ENCODE measurements at regions not wholly inside any gene's neighbourhood (a gene's known extent, or its start where the extent isn't known, plus 50 kb on each side); places are given as distances from the start of the nearest gene placed in this dataset.
"Not testable (repeated sequence)": the region's sequence is repeated elsewhere in the genome, so short reads cannot be mapped to it uniquely, and the experiment has no call there.

- Mint-ChIP-seq H3K4me3 (no peak overlapping the region), H3K27me3 (ENCODE audit: low read depth) (peaks cover 7% of the 10 kb centered on the region), H3K36me3 (ENCODE audit: insufficient read depth) (no peaks in the 10 kb centered on the region), H3K9me3 (no peaks in the 10 kb centered on the region), H3K4me1 (ENCODE audit: low read depth) (no peaks in the 10 kb centered on the region)
- DNase-seq, result no peak
- ATAC-seq, result no peak
Observed at GRCh38 chr18:5704847-5705246, 161.1 kb upstream of the EPB41L3 start.

- not testable (repeated sequence) for H3K4me3 Mint-ChIP-seq; ATAC-seq; H3K36me3 Mint-ChIP-seq (ENCODE audit: insufficient read depth); H3K9me3 Mint-ChIP-seq; H3K4me1 Mint-ChIP-seq (ENCODE audit: low read depth); DNase-seq; H3K27me3 Mint-ChIP-seq (ENCODE audit: low read depth)
Observed at GRCh38 chr18:5702016-5702415, 158.2 kb upstream of the EPB41L3 start.

- Mint-ChIP-seq H3K4me1 (ENCODE audit: low read depth) (no peaks in the 10 kb centered on the region), H3K36me3 (ENCODE audit: insufficient read depth) (no peaks in the 10 kb centered on the region), H3K9me3 (peaks cover 12% of the 10 kb centered on the region), H3K27me3 (ENCODE audit: low read depth) (no peaks in the 10 kb centered on the region), H3K4me3 (no peak overlapping the region)
- ATAC-seq (no peak), DNase-seq (no peak)
Observed at GRCh38 chr18:5693699-5694294, 150.0 kb upstream of the EPB41L3 start.

GRCh38 chr18:5678779-5679406, 135.1 kb upstream of the EPB41L3 start:
- H3K9me3 Mint-ChIP-seq, result no peaks in the 10 kb centered on the region
- H3K4me1 Mint-ChIP-seq (ENCODE audit: low read depth), result no peaks in the 10 kb centered on the region
- no peak for ATAC-seq
- H3K4me3 Mint-ChIP-seq, result no peak overlapping the region
- H3K27me3 Mint-ChIP-seq (ENCODE audit: low read depth), result no peaks in the 10 kb centered on the region
- DNase-seq, result no peak
- no peaks in the 10 kb centered on the region for H3K36me3 Mint-ChIP-seq (ENCODE audit: insufficient read depth)

- DNase-seq (no peak), ATAC-seq (no peak)
- no peaks in the 10 kb centered on the region for H3K4me1 Mint-ChIP-seq (ENCODE audit: low read depth)
- H3K9me3 Mint-ChIP-seq, result no peaks in the 10 kb centered on the region
- H3K4me3 Mint-ChIP-seq, result no peak overlapping the region
- no peaks in the 10 kb centered on the region for H3K36me3 Mint-ChIP-seq (ENCODE audit: insufficient read depth)
- H3K27me3 Mint-ChIP-seq (ENCODE audit: low read depth), result no peaks in the 10 kb centered on the region
Observed at GRCh38 chr18:5678278-5678677, 134.5 kb upstream of the EPB41L3 start.

GRCh38 chr18:5673616-5674015, 129.8 kb upstream of the EPB41L3 start:
- no peak overlapping the region for H3K4me3 Mint-ChIP-seq
- H3K9me3 Mint-ChIP-seq, result no peaks in the 10 kb centered on the region
- DNase-seq (no peak), ATAC-seq (no peak)
- H3K27me3 Mint-ChIP-seq (ENCODE audit: low read depth), result no peaks in the 10 kb centered on the region
- H3K4me1 Mint-ChIP-seq (ENCODE audit: low read depth), result no peaks in the 10 kb centered on the region
- H3K36me3 Mint-ChIP-seq (ENCODE audit: insufficient read depth), result no peaks in the 10 kb centered on the region

GRCh38 chr18:5669585-5669984, 125.8 kb upstream of the EPB41L3 start:
- no peaks in the 10 kb centered on the region for H3K4me1 Mint-ChIP-seq (ENCODE audit: low read depth)
- no peak for DNase-seq
- ATAC-seq, result no peak
- peaks cover 4% of the 10 kb centered on the region for H3K9me3 Mint-ChIP-seq
- no peaks in the 10 kb centered on the region for H3K36me3 Mint-ChIP-seq (ENCODE audit: insufficient read depth)
- no peaks in the 10 kb centered on the region for H3K27me3 Mint-ChIP-seq (ENCODE audit: low read depth)
- H3K4me3 Mint-ChIP-seq, result no peak overlapping the region

GRCh38 chr18:5668087-5668715, 124.4 kb upstream of the EPB41L3 start:
- peaks cover 4% of the 10 kb centered on the region for H3K9me3 Mint-ChIP-seq
- H3K4me1 Mint-ChIP-seq (ENCODE audit: low read depth), result no peaks in the 10 kb centered on the region
- H3K27me3 Mint-ChIP-seq (ENCODE audit: low read depth), result no peaks in the 10 kb centered on the region
- no peaks in the 10 kb centered on the region for H3K36me3 Mint-ChIP-seq (ENCODE audit: insufficient read depth)
- ATAC-seq (no peak), DNase-seq (no peak)
- H3K4me3 Mint-ChIP-seq, result no peak overlapping the region

- no peaks in the 10 kb centered on the region for H3K4me1 Mint-ChIP-seq (ENCODE audit: low read depth)
- H3K9me3 Mint-ChIP-seq, result peaks cover 4% of the 10 kb centered on the region
- no peak for ATAC-seq
- no peak for DNase-seq
- no peaks in the 10 kb centered on the region for H3K36me3 Mint-ChIP-seq (ENCODE audit: insufficient read depth)
- H3K4me3 Mint-ChIP-seq, result no peak overlapping the region
- no peaks in the 10 kb centered on the region for H3K27me3 Mint-ChIP-seq (ENCODE audit: low read depth)
Observed at GRCh38 chr18:5667356-5667755, 123.6 kb upstream of the EPB41L3 start.

GRCh38 chr18:5662586-5663090, 118.8 kb upstream of the EPB41L3 start:
- no peaks in the 10 kb centered on the region for H3K36me3 Mint-ChIP-seq (ENCODE audit: insufficient read depth)
- DNase-seq, result no peak
- no peak for ATAC-seq
- no peaks in the 10 kb centered on the region for H3K27me3 Mint-ChIP-seq (ENCODE audit: low read depth)
- H3K4me1 Mint-ChIP-seq (ENCODE audit: low read depth), result no peaks in the 10 kb centered on the region
- H3K4me3 Mint-ChIP-seq, result no peak overlapping the region
- peaks cover 4% of the 10 kb centered on the region for H3K9me3 Mint-ChIP-seq

GRCh38 chr18:5661179-5661578, 117.4 kb upstream of the EPB41L3 start:
- Mint-ChIP-seq H3K4me1 (ENCODE audit: low read depth) (no peaks in the 10 kb centered on the region), H3K27me3 (ENCODE audit: low read depth) (no peaks in the 10 kb centered on the region), H3K36me3 (ENCODE audit: insufficient read depth) (no peaks in the 10 kb centered on the region), H3K9me3 (peaks cover 4% of the 10 kb centered on the region), H3K4me3 (no peak overlapping the region)
- DNase-seq (no peak), ATAC-seq (no peak)

- H3K4me1 Mint-ChIP-seq (ENCODE audit: low read depth), result no peaks in the 10 kb centered on the region
- no peak for DNase-seq
- H3K9me3 Mint-ChIP-seq, result no peaks in the 10 kb centered on the region
- H3K4me3 Mint-ChIP-seq, result no peak overlapping the region
- ATAC-seq, result no peak
- no peaks in the 10 kb centered on the region for H3K36me3 Mint-ChIP-seq (ENCODE audit: insufficient read depth)
- H3K27me3 Mint-ChIP-seq (ENCODE audit: low read depth), result no peaks in the 10 kb centered on the region
Observed at GRCh38 chr18:5653802-5654201, 110.0 kb upstream of the EPB41L3 start.

GRCh38 chr18:5651736-5652135, 107.9 kb upstream of the EPB41L3 start:
- Mint-ChIP-seq H3K4me3 (no peak overlapping the region), H3K27me3 (ENCODE audit: low read depth) (no peaks in the 10 kb centered on the region), H3K9me3 (no peaks in the 10 kb centered on the region), H3K36me3 (ENCODE audit: insufficient read depth) (no peaks in the 10 kb centered on the region), H3K4me1 (ENCODE audit: low read depth) (no peaks in the 10 kb centered on the region)
- DNase-seq, result no peak
- no peak for ATAC-seq

- H3K36me3 Mint-ChIP-seq (ENCODE audit: insufficient read depth), result no peaks in the 10 kb centered on the region
- DNase-seq, result no peak
- H3K9me3 Mint-ChIP-seq, result no peaks in the 10 kb centered on the region
- no peaks in the 10 kb centered on the region for H3K4me1 Mint-ChIP-seq (ENCODE audit: low read depth)
- no peaks in the 10 kb centered on the region for H3K27me3 Mint-ChIP-seq (ENCODE audit: low read depth)
- H3K4me3 Mint-ChIP-seq, result no peak overlapping the region
- no peak for ATAC-seq
Observed at GRCh38 chr18:5649439-5649838, 105.6 kb upstream of the EPB41L3 start.

GRCh38 chr18:5646739-5647138, 102.9 kb upstream of the EPB41L3 start:
- Mint-ChIP-seq H3K9me3 (no peaks in the 10 kb centered on the region), H3K36me3 (ENCODE audit: insufficient read depth) (no peaks in the 10 kb centered on the region), H3K27me3 (ENCODE audit: low read depth) (no peaks in the 10 kb centered on the region), H3K4me3 (no peak overlapping the region), H3K4me1 (ENCODE audit: low read depth) (no peaks in the 10 kb centered on the region)
- no peak for DNase-seq
- ATAC-seq, result no peak

Data from activated T-cell treated with anti-CD3 and anti-CD28 coated beads, Interleukin-2, amount 50 U/mL, for 4 hours (primary cell).